GM12878 (cell line): ENCODE measurements at regions not wholly inside any gene's neighbourhood (a gene's known extent, or its start where the extent isn't known, plus 50 kb on each side); places are given as distances from the start of the nearest gene placed in this dataset.

Source experiments
- ATAC-seq: fragments of 200-7000 bp; cut with Tn5 transposase; 3 replicates; pipeline ENCODE4 v1.9.1; 2020; ENCODE audit warnings: mild to moderate bottlenecking, moderate library complexity
- BruUV-seq: library from RNA; stranded (reverse); fragments of 400-500 nt; replicated peaks from 2 replicates; lab custom pipeline; 2021; lab: Mats Ljungman, UMichigan
- CTCF ChIA-PET: fragments of 300-600 bp; sonication (Branson Sonifier 250); formaldehyde crosslinking; extraction: SDS; loops from one replicate; lab custom pipeline; 2021; ENCODE audit warnings: inconsistent platforms; lab: Yijun Ruan, JAX
- POLR2A ChIA-PET: fragments of 350-600 bp; formaldehyde crosslinking; extraction: SDS; loops from one replicate; lab custom pipeline; 2021; ENCODE audit warnings: inconsistent platforms; lab: Charles Lee
- RAD21 ChIA-PET: fragments of 300-600 bp; sonication (Branson Sonifier 250); formaldehyde crosslinking; loops from one replicate; lab custom pipeline; 2023; ENCODE audit warnings: antibody characterized with exemption; ENCODE audit not compliant: unreplicated experiment; lab: Charles Lee
- SMC1A ChIA-PET: fragments of 300-600 bp; sonication (Branson Sonifier 250); formaldehyde crosslinking; loops from one replicate; lab custom pipeline; 2023; ENCODE audit not compliant: unreplicated experiment, uncharacterized antibody; lab: Charles Lee
- DNase-seq: peaks from one replicate; pipeline ENCODE4 v3.0.0-alpha.2; 2011; ENCODE audit warnings: low read depth, low spot score
- FAIRE-seq: peaks from 3 replicates; lab custom pipeline; 2011; peaks lifted over from hg19 to GRCh38; lab: Jason Lieb, UNC
- H2AFZ ChIP-seq: 2 replicates; pipeline ENCODE4 v1.6.0; 2011; ENCODE audit warnings: low read depth, low read length, control low read depth; ENCODE audit not compliant: control insufficient read depth
- H3K27ac ChIP-seq: 2 replicates; pipeline ENCODE4 v1.5.1; 2011; ENCODE audit warnings: control low read depth; ENCODE audit not compliant: control insufficient read depth, insufficient read depth
- H3K27me3 ChIP-seq, 2 experiments: replicated peaks in 1 of 2; 2 replicates each; pipeline versions ENCODE4 v1.6.0 to v1.6.1; 2011; ENCODE audit warnings: low read length in 1 of 2; ENCODE audit not compliant: control insufficient read depth in 2 of 2, insufficient read depth in 2 of 2
- H3K36me3 ChIP-seq, 2 experiments: 2 replicates each; pipeline ENCODE4 v1.5.1; 2011; ENCODE audit warnings: low read length in 1 of 2; ENCODE audit not compliant: control insufficient read depth in 2 of 2, insufficient read depth in 2 of 2
- H3K4me1 ChIP-seq: 2 replicates; pipeline ENCODE4 v1.6.1; 2011; ENCODE audit warnings: mild to moderate bottlenecking, low read length, moderate library complexity, mixed read lengths; ENCODE audit not compliant: control insufficient read depth, insufficient read depth
- H3K4me2 ChIP-seq: 2 replicates; pipeline ENCODE4 v1.6.0; 2011; ENCODE audit warnings: control low read depth; ENCODE audit not compliant: control insufficient read depth, insufficient read depth
- H3K4me3 ChIP-seq: fragments of 200-600 bp; sonication (generic); 2 replicates; pipeline ENCODE4 v1.5.1; 2016
- H3K79me2 ChIP-seq: 2 replicates; pipeline ENCODE4 v1.6.0; 2011; ENCODE audit warnings: low read length; ENCODE audit not compliant: control insufficient read depth, insufficient read depth
- H3K9ac ChIP-seq: 2 replicates; pipeline ENCODE4 v1.8.0; 2011; ENCODE audit warnings: low read length, control low read depth, mixed read lengths; ENCODE audit not compliant: control insufficient read depth, insufficient read depth
- H3K9me3 ChIP-seq: replicated peaks from 3 replicates; pipeline ENCODE4 v1.5.1; 2011; ENCODE audit warnings: mild to moderate bottlenecking, low read length; ENCODE audit not compliant: control insufficient read depth, insufficient read depth
- H4K20me1 ChIP-seq: 2 replicates; pipeline ENCODE4 v1.6.0; 2011; ENCODE audit not compliant: control insufficient read depth, insufficient read depth
- ATF7 ChIP-seq: fragments of 450-650 bp; IDR thresholded peaks from 2 replicates; pipeline ENCODE4 v1.6.1; 2016; ENCODE audit warnings: low read depth, mild to moderate bottlenecking
- ETV6 ChIP-seq, 2 experiments: fragments of 450-650 bp in 1 of 2; IDR thresholded peaks in 1 of 2; conservative IDR thresholded peaks in 1 of 2; 2 replicates each; pipeline ENCODE4 v1.6.1; 2014; ENCODE audit warnings: antibody characterized with exemption in 1 of 2, borderline replicate concordance in 1 of 2, low read depth in 1 of 2, mild to moderate bottlenecking in 1 of 2, moderate library complexity in 1 of 2
- HDAC2 ChIP-seq: fragments of 200-600 bp; sonication (generic); IDR thresholded peaks from 2 replicates; pipeline ENCODE4 v1.6.1; 2017
- IKZF1 ChIP-seq: fragments of 450-650 bp; conservative IDR thresholded peaks from 2 replicates; pipeline ENCODE4 v1.6.1; 2017; ENCODE audit warnings: antibody characterized with exemption, mild to moderate bottlenecking
- MLLT1 ChIP-seq: fragments of 450-650 bp; IDR thresholded peaks from 2 replicates; pipeline ENCODE4 v1.6.1; 2016; ENCODE audit warnings: mild to moderate bottlenecking
- PRDM15 ChIP-seq: fragments of 450-650 bp; formaldehyde crosslinking; IDR thresholded peaks from 2 replicates; pipeline ENCODE4 v1.4.0; 2020; ENCODE audit warnings: mild to moderate bottlenecking, moderate library complexity
- STAT3 ChIP-seq: IDR thresholded peaks from 2 replicates; pipeline ENCODE4 v1.6.1; 2011; ENCODE audit warnings: low read depth, low read length, improper control_type of control experiment
- SUZ12 ChIP-seq: fragments of 200-600 bp; sonication (generic); IDR thresholded peaks from one replicate; pipeline ENCODE4 v1.6.1; 2018; ENCODE audit warnings: antibody characterized with exemption, mild to moderate bottlenecking; ENCODE audit not compliant: unreplicated experiment
- TARDBP ChIP-seq: IDR thresholded peaks from 2 replicates; pipeline ENCODE4 v1.6.1; 2016; ENCODE audit warnings: borderline replicate concordance
- TCF12 ChIP-seq: IDR thresholded peaks from 2 replicates; pipeline ENCODE4 v1.6.1; 2011; ENCODE audit warnings: low read depth, mild to moderate bottlenecking, low read length
- ZZZ3 ChIP-seq: IDR thresholded peaks from 2 replicates; pipeline ENCODE4 v1.6.1; 2011; ENCODE audit warnings: low read depth; ENCODE audit not compliant: control insufficient read depth, insufficient read length
- WGBS: methylation state at CpG from one replicate; pipeline ENCODE4 v1.1.6; 2016; ENCODE audit warnings: low lambda C conversion rate; ENCODE audit not compliant: insufficient replicate concordance, insufficient coverage; ENCODE audit errors: missing lambda C conversion rate; 5-methylcytosine and 5-hydroxymethylcytosine counted together
- in situ Hi-C: fragments of 300-500 bp; cut with MboI; formaldehyde crosslinking; loops from 9 replicates; pipeline ENCODE4 v1.14.3; 2018; ENCODE audit warnings: mixed read lengths
- intact Hi-C: fragments of 100-400 bp; cut with micrococcal nuclease; formaldehyde crosslinking; loops from one replicate; pipeline ENCODE4 v1.14.2; 2022; ENCODE audit not compliant: unreplicated experiment

GRCh38 chr2:185939858-185940257, 201.3 kb downstream of the FSIP2 start:
- intact Hi-C loops (no loop called here), in situ Hi-C loops (no loop called here)
- Histone ChIP-seq H3K79me2 (no peaks in the 10 kb centered on the region), H3K4me1 (no peaks in the 10 kb centered on the region), H3K36me3 (no peaks in the 10 kb centered on the region), H4K20me1 (no peaks in the 10 kb centered on the region), H3K4me2 (no peak overlapping the region), H3K9ac (no peak overlapping the region), H2AFZ (no peak overlapping the region), H3K4me3 (no peak overlapping the region), H3K27ac (no peak overlapping the region), H3K9me3 (no peaks in the 10 kb centered on the region; the same call in 2 of the 3 replicates), H3K27me3 (no peaks in the 10 kb centered on the region)
- no TSS peak for BruUV-seq
- no peak for FAIRE-seq
- ChIA-PET SMC1A (no interaction called here), CTCF (no interaction called here), POLR2A (no interaction called here), RAD21 (no interaction called here)
- no peak for ATAC-seq
- TF ChIP-seq TCF12 (no peak), TARDBP (no peak), MLLT1 (no peak), ATF7 (no peak), ETV6 (conservative IDR thresholded peaks at IDR 0.05 in 1 of 2, IDR thresholded peaks at IDR 0.05 in 1 of 2; ENCODE audit: borderline replicate concordance in 1 of 2, low read depth in 1 of 2) (no peak), IKZF1 (no peak), ZZZ3 (no peak), STAT3 (no peak)
- DNase-seq: no peak

- no peak overlapping the region for H3K27ac ChIP-seq
- no TSS peak for BruUV-seq
- no peaks in the 10 kb centered on the region for H3K79me2 ChIP-seq
- H3K4me1 ChIP-seq: no peaks in the 10 kb centered on the region
- FAIRE-seq: no peak
- TF ChIP-seq PRDM15 (CRISPR knock-in tag) (no peak), SUZ12 (no peak), MLLT1 (no peak), HDAC2 (no peak)
- no peaks in the 10 kb centered on the region for H3K36me3 ChIP-seq
- WGBS: 44% methylated on average over 4 of the region's 4 CpGs
- ATAC-seq: no peak
- ChIA-PET POLR2A (no interaction called here), CTCF (no interaction called here), RAD21 (no interaction called here), SMC1A (no interaction called here)
- no peaks in the 10 kb centered on the region for H3K27me3 ChIP-seq
- in situ Hi-C loops: no loop called here
- no peak for DNase-seq
- no peaks in the 10 kb centered on the region for H4K20me1 ChIP-seq
- no peak overlapping the region for H3K4me2 ChIP-seq
- no peaks in the 10 kb centered on the region; the same call in 2 of the 3 replicates for H3K9me3 ChIP-seq
- intact Hi-C loops: no loop called here
- no peak overlapping the region for H3K9ac ChIP-seq
- H2AFZ ChIP-seq: no peak overlapping the region
- H3K4me3 ChIP-seq: no peak overlapping the region
Measured at GRCh38 chr2:185942855-185943254, 204.3 kb downstream of the FSIP2 start.
